GDM1 (cell line): ENCODE measurements at regions not wholly inside any gene's neighbourhood (a gene's known extent, or its start where the extent isn't known, plus 50 kb on each side); places are given as distances from the start of the nearest gene placed in this dataset.

Source experiments
- DNase-seq: peaks from one replicate; lab custom pipeline; 2025; lab: John Stamatoyannopoulos, UW

GRCh38 chr5:89457411-89458331, 574.7 kb upstream of the MEF2C start:
- DNase-seq: peak; percentile 63

GRCh38 chr5:89452081-89452480, 569.1 kb upstream of the MEF2C start:
- DNase-seq: no peak

GRCh38 chr5:89451263-89451662, 568.3 kb upstream of the MEF2C start:
- DNase-seq: no peak

- DNase-seq: no peak
These were observed 567.2 kb upstream of the MEF2C start for GRCh38 chr5:89450149-89450538.

GRCh38 chr5:89449392-89450148, 566.6 kb upstream of the MEF2C start:
- DNase-seq: no peak

- DNase-seq: no peak
These were observed 564.0 kb upstream of the MEF2C start for GRCh38 chr5:89447027-89447426.

- DNase-seq: no peak
These were observed 562.2 kb upstream of the MEF2C start for GRCh38 chr5:89445106-89445745.

GRCh38 chr5:89444088-89444487, 561.1 kb upstream of the MEF2C start:
- no peak for DNase-seq

- DNase-seq: no peak
These were observed 560.5 kb upstream of the MEF2C start for GRCh38 chr5:89443508-89443907.

GRCh38 chr5:89441965-89442364, 559.0 kb upstream of the MEF2C start:
- DNase-seq: no peak

- DNase-seq: no peak
These were observed 557.7 kb upstream of the MEF2C start for GRCh38 chr5:89440670-89441069.

- no peak for DNase-seq
These were observed 554.8 kb upstream of the MEF2C start for GRCh38 chr5:89437450-89438435.

- no peak for DNase-seq
These were observed 553.5 kb upstream of the MEF2C start for GRCh38 chr5:89436464-89436863.

GRCh38 chr5:89435347-89435746, 552.4 kb upstream of the MEF2C start:
- no peak for DNase-seq

GRCh38 chr5:89428624-89429023, 545.6 kb upstream of the MEF2C start:
- DNase-seq: no peak

GRCh38 chr5:89425062-89425461, 542.1 kb upstream of the MEF2C start:
- no peak for DNase-seq

- DNase-seq: no peak
These were observed 538.1 kb upstream of the MEF2C start for GRCh38 chr5:89421035-89421434.

- no peak for DNase-seq
These were observed 535.6 kb upstream of the MEF2C start for GRCh38 chr5:89418407-89419085.

- no peak for DNase-seq
These were observed 535.0 kb upstream of the MEF2C start for GRCh38 chr5:89417990-89418389.

GRCh38 chr5:89417515-89417914, 534.5 kb upstream of the MEF2C start:
- no peak for DNase-seq

GRCh38 chr5:89411891-89412290, 528.9 kb upstream of the MEF2C start:
- DNase-seq: no peak
